ENCODE measurements at regions not wholly inside any gene's neighbourhood (a gene's known extent, or its start where the extent isn't known, plus 50 kb on each side); places are given as distances from the start of the nearest gene placed in this dataset.

GRCh38 chr22:48376936-48377712 is 1450.5 kb downstream of the BRD1 start:
- no peak for DNase-seq

DNA sequence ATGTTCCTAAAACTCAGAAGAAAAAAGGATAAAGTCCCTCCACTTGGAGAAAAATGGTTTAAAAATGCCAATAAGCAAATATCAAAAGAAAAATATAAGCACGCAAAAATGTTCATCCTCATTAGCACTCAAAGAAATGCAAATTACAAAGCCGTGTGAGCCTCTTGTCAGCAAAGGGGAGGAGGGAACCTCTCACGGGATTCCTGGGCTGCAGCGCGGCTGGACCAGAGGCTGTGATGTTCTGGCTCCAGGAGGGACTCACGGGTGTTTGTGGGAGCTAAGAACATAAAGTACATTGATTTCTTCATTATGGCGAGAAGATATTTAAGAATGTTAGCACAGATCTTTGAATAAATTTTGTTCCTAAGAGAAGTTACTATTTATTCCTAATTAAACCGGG is 1451.2 kb downstream of the BRD1 start:
- DNase-seq, result no peak

DNA sequence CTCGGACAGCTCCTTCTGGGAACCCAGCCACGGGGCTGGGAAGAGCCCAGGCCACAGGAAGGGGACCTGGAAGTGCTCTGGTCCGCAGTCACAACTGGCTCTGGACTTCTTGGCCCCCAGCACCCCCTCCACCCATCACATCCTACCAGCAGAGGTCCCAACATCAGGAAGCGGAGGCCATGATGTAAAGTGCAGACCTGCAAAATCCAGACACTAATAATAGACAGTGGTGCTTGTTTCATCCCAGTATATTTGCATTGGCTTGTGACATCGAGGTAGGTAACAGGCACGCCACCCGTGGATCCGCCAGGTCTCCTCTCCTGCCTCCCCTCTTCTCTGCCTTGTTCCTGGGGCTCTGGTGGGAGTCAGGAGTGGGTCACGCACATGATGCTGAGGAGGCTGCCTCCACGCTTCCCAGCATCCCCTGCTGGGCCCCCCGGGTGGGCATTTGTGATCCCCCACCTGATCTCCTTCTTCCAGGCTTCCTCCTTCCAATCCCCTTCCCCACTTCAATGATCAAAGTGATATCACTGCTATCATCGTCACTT is 1454.0 kb downstream of the BRD1 start:
- no peak for DNase-seq

DNA sequence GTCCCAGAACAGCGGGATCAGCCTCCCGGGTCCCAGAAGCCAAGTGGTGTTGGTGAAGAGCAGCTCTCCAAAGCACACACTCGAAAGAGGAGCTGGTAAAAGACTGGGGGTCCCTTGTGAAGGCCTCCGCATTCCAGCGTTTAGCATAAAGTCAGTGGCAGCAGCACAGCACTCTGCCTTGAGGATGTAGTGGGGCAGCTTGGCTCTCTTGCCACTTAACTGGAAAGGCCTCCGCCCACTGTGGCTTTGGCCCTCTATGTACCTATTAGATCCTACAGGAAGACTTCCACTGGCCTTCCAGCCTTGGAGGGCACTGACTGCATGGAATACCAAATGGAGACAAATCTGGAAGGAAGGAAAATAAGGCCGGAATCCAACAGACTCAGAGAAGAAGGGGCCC is 1455.3 kb downstream of the BRD1 start:
- no peak for DNase-seq

GRCh38 chr22:48371391-48371790 is 1456.3 kb downstream of the BRD1 start:
- DNase-seq, result no peak

GRCh38 chr22:48370508-48371325 is 1457.0 kb downstream of the BRD1 start:
- DNase-seq, result no peak

- DNase-seq, result no peak
Observed at GRCh38 chr22:48369789-48370507, 1457.7 kb downstream of the BRD1 start.

DNA sequence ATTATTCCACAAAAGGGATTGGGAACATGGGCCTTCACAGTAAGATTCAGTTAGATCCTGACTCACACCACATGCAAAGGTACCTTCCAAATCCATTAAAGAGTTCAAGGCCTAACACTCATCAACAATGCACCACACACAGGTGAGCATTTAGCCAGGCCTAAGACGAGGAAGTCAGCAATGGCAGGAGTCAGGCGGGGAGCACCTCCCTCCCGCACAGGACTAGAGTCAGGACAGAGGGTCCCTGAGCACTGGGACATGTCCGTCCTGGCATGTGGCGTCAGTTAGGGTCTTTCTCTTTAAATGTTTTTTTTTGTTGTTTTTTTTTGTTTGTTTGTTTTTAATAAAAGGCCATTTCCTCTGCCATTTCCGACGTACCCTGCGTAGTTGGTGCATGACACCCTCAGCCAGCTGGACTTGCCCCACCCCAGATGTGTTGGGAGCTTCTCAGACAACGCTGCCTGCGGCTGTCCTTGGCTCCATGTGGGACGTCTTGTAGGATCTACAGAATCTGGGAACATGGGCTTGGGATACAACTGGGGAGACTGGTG is 1458.6 kb downstream of the BRD1 start:
- DNase-seq, result no peak

- no peak for DNase-seq
Observed at GRCh38 chr22:48367731-48368130, 1459.9 kb downstream of the BRD1 start.

GRCh38 chr22:48366591-48366990 is 1461.1 kb downstream of the BRD1 start:
- DNase-seq, result no peak

- no peak for DNase-seq
Observed at GRCh38 chr22:48366056-48366455, 1461.6 kb downstream of the BRD1 start.

DNA sequence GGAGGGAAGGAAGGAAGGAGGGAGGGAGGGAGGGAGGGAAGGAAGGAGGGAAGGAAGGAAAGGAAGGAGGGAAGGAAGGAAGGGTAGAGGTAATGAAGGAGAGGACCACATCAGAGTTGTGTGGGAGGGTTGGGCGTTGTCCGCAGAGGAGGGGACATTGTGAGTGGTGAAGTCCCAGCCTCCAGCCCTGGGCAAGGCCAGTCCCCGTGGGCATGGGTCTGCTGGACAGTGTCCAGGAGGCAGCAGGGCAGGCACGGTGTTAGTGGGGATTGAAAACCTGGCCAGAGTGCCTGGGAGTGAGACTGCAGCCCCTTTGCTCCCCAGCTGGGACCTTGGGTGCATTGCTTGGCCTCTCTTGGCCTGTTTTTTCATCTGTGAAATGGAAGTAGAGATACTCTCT is 1462.3 kb downstream of the BRD1 start:
- no peak for DNase-seq

DNA sequence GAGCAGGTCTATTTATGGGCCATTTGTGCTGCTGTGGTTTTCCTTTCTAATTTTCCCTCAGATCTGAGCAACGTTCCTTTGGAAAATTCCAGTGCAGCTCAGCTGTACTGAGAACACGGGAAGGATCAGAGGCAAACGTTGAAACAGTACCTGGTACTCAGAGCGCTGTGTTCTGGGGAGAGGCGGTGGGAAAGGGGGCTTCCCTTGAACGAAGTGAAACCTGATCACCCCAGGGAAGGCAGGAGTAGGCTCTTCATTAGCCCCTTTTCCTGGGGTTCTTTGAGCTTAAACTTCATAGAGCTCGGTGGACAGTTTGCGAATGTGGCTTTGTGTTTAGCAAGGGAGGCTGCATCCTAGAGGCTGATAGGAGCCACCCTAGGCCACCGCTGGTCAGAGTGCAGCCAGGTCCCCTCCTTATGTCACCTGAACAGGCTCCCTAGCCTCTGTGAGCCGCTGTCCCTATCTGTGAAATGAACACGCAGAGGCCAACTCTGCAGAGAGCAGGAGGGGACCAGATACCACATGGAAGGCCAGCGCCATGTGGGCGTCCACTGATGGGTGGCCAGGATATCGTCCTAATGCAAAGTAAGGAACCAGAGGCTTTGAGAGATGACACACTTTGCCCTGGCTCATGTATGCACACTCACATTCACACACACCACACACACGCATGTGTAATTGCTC is 1464.8 kb downstream of the BRD1 start:
- DNase-seq, result no peak

GRCh38 chr22:48361099-48361639 is 1466.5 kb downstream of the BRD1 start:
- no peak for DNase-seq

DNA sequence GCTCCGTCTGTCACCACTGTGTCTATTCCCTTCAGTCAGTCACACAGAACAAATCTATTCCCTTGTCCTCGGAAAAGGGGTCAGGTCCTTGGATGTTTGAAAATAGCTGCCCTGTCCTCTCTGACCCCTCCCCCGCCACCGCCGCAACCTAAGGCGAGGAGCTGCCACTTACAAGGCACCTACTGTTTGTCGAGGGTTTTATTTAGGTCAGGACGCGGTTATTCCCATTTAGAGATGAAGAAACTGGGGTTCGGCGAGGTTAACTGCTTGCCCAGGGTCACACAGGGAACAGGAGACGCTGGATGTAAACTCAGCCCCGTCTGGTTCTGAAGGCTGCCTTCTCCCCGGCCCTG is 1468.1 kb downstream of the BRD1 start:
- DNase-seq, result no peak

- no peak for DNase-seq
Observed at GRCh38 chr22:48358886-48359612, 1468.6 kb downstream of the BRD1 start.

GRCh38 chr22:48357961-48358360 is 1469.7 kb downstream of the BRD1 start:
- no peak for DNase-seq

- DNase-seq, result no peak
Observed at GRCh38 chr22:48357196-48357595, 1470.5 kb downstream of the BRD1 start.

DNA sequence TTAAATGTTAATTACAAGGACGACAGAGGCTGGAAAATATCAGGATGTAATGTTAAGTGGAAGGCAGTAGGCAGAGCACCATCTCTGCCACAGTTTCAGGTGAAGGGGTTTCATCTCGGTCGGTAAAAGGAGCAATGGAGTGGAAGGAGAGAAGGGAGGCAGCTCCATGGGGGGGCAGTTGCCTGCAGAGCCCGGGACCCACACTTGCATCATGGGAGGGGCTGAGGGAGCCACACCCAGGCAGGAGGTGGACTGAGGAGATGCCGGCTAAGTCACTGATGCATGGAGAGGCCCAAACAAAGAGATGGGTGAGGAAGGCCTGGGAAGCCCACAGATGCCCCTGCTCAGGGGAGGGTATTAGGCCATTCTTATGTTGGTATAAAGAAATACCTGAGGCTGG is 1470.9 kb downstream of the BRD1 start:
- no peak for DNase-seq

GRCh38 chr22:48354096-48354495 is 1473.6 kb downstream of the BRD1 start:
- no peak for DNase-seq
